Inferior parietal cortex (tissue), 1 donor: ENCODE measurements at regions not wholly inside any gene's neighbourhood (a gene's known extent, or its start where the extent isn't known, plus 50 kb on each side); places are given as distances from the start of the nearest gene placed in this dataset.
"Not testable (repeated sequence)": the region's sequence is repeated elsewhere in the genome, so short reads cannot be mapped to it uniquely, and the experiment has no call there.

Experiments
- DNase-seq: peaks from one replicate; pipeline ENCODE4 v3.0.0-alpha.2; 2016; ENCODE audit errors: extremely low spot score

GRCh38 chrX:10676235-10676957 is 56.0 kb upstream of the MID1 start:
- DNase-seq: no peak

DNA sequence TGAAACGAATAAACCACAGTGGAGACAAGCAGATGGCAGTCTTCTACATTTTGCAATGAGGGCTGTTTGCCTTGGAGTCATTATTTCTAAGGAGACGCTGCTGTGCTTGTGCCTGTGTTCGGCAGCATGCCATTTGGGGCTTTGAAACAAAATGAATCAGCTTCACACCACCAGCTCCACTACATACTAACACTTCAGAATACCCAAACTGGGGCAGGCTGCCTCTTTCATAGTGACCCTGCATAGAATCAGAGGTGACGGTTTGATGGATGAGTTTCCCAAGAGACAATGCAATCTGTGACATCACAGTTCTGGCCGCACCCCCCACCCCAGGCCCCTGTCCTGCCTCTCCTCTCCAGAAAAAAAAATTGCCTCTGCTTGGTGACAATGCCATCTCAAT is 57.1 kb upstream of the MID1 start:
- DNase-seq: no peak

- no peak for DNase-seq
Measured at GRCh38 chrX:10679387-10679786, 59.0 kb upstream of the MID1 start.

- DNase-seq: no peak
Measured at GRCh38 chrX:10681167-10681566, 60.8 kb upstream of the MID1 start.

DNA sequence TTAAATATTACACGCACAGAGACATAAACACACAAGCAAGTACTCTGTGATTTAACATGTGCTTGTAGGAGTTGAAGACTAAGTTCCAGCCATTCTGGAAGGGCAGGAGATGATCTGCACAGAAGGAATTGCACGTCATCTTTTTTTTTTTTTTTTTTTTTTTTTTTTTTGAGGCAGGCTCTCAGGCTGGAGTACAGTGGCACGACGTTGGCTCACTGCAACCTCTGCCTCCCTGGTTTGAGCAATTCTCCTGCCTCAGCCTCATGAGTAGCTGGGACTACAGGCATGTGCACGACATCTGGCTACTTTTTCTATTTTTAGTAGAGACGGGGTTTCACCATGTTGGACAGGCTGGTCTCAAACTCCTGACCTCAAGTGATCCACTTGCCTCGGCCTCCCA is 63.2 kb upstream of the MID1 start:
- DNase-seq: not testable (repeated sequence)

- no peak for DNase-seq
Measured at GRCh38 chrX:10685923-10686595, 65.7 kb upstream of the MID1 start.

DNA sequence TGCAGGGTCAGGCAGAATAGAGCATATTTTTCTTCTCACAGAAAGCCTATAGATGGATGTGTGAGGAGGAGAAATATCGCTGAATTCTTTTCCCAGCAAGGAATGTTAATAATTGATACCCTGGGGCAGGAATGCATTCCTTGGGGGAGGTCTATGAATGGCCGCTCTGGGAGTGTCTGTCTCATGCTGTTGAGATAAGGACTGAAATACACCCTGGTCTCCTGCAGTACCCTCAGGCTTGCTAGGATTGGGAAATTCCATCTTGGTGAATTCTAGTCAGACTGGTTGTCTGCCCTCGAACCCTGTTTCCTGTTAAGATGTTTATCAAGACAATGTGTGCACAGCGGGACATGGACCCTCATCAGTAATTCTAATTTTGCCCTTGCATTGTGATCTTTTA is 71.4 kb upstream of the MID1 start:
- not testable (repeated sequence) for DNase-seq

- DNase-seq: no peak
Measured at GRCh38 chrX:10697616-10698317, 77.4 kb upstream of the MID1 start.

DNA sequence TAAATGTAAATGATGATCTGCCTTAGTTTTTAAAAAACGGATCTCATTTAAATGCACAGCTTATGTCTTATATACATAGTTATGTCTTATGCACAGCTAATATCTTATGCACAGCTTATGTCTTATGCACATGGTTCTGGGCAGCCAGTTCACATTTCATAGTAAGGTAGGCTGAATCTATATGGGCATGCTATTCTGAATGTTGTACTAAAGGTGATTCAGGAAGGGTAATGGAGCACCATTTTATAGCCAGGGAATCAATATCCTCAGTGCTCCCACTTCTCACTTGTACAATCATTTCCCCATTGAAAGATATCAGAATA is 77.9 kb upstream of the MID1 start:
- no peak for DNase-seq

- DNase-seq: no peak
Measured at GRCh38 chrX:10702031-10702430, 81.6 kb upstream of the MID1 start.

- not testable (repeated sequence) for DNase-seq
Measured at GRCh38 chrX:10706342-10706741, 86.0 kb upstream of the MID1 start.

DNA sequence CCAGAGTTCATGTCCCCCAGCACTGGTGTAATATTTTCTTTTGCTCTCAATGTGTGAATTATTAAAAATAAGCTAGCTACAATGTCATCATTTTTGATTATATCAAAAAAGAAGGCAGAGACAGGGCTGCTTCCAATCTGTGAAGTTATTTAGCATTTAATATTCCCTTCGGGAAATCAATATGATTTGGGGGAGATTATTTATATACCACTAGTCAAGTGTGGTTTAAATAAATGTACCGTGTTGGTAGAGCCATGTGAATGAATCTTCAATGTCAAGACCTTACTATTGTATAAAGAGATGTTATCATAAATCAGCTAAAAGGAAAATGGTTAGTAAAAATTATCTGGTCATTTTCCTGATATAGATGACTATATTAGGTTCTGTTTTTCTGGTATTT is 87.4 kb upstream of the MID1 start:
- DNase-seq: no peak

DNA sequence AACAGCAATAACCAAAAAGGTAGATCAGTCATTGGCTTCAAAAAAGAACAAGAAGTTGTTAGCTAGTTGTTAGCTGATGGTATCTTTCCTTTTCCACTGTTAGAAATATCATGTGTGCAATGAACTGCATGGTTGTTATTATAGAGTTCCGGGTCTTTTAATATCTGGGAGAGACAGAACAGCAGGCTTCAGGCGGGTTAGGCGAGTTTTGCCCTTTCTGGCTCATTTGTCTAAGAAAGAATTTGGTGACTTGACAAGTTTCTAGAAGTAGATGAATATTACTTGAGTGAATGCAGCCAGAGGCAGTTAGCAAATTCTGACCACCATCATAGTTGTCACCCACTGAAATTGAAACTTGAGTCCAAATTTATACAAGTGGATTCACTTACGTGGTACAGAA is 88.9 kb upstream of the MID1 start:
- no peak for DNase-seq

GRCh38 chrX:10714531-10714930 is 94.1 kb upstream of the MID1 start:
- no peak for DNase-seq

DNA sequence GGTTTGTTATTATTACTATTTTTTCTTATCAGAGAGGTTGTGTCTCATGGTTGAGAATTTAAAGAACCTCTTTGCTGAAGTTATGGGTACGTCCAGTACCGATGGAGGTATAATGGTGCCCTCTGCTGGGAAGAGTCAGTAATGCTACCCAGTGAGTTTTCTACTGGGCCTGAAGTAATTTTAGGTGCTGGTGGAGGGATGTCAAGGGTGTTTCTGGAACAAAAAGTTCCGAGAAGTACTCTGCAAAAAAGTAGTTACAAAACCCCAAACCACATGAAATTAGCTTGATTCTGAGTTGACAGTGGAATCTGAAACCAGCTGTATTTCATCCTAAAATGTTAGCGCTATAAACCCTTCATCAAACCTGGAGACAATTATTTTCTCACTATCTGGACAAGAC is 102.5 kb upstream of the MID1 start:
- DNase-seq: peak; percentile 77

DNA sequence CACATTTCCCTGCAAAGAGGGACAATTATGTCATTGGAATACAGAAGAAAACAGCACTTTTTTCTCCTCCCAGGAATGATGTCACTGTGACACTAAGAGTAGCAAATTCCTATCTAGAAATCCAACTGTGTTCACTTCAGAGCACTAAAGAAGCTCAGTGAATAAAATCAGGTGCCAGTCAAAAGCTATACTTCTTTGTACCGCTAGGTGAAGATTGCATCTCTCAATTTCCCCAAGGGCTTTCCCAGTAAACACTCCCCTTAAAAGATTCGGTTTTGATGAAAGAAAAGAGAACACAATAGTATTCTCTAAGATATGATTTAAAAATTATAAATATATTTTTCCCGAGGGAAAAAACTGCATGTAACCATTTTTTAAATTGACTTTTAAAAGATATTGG is 104.7 kb upstream of the MID1 start:
- no peak for DNase-seq

DNA sequence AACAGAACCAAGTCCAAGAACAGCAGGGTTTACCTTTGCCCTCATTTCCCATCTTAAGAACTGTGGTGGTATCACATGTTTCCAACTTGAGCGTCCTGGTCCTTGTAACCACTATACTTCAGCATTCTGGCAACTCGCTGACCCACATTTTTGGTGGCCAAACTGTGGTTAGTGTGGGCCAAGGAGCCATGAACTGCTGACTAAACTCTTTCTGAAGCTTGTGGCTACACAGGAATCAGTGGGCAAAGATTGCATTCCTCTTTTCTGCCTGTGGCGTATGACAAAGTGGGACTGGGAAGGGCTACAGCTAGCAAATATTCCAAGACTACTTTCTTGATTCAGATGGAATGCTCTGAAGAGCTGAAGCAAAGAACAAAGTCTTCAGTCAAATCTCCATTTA is 106.3 kb upstream of the MID1 start:
- no peak for DNase-seq

GRCh38 chrX:10728806-10729389 is 108.5 kb upstream of the MID1 start:
- DNase-seq: no peak

GRCh38 chrX:10739426-10739825 is 119.0 kb upstream of the MID1 start:
- no peak for DNase-seq

GRCh38 chrX:10741003-10741402 is 120.6 kb upstream of the MID1 start:
- DNase-seq: no peak

DNA sequence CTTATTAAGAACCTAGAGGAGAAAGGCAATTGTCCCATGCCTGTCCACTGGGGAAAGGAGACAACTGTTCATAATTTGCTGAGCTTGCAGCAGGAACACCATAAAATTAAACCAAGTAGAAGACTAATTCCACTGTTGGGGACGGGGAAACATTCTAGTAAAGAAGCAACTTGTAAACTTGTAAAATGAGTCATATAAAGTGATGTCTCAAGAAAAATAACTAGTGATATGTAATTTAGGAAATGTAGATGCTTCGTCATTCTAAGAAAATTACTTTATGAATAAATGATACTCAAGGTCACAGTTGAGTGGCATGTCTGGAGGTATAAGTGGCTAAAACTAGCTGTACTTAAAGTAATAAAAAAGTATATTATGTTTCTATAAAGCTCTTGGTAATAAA is 121.2 kb upstream of the MID1 start:
- no peak for DNase-seq

GRCh38 chrX:10743476-10743875 is 123.1 kb upstream of the MID1 start:
- DNase-seq: no peak

DNA sequence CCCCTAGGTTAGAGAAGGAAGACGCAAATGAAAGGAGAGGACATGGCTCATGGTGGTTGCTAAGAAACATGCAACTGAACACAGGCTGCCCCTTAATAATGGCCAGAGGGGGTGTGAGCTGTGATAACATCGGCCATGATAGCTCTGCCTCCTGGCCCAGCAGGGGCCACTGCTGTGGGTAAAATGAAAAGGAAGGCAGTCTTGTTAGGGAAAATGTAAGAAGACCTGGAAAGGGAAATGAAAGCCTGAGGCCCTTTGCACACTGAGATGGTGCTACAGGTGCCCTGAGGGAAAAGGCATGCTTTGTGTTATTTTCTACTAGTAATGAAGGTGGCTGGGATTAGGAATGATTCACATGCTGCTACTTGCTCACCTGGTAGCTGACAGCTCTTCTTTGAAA is 123.6 kb upstream of the MID1 start:
- no peak for DNase-seq
